GM21423 (cell line): ENCODE measurements at regions not wholly inside any gene's neighbourhood (a gene's known extent, or its start where the extent isn't known, plus 50 kb on each side); places are given as distances from the start of the nearest gene placed in this dataset.
"Not testable (repeated sequence)": the region's sequence is repeated elsewhere in the genome, so short reads cannot be mapped to it uniquely, and the experiment has no call there.

ENCODE experiments used
- ATAC-seq: cut with Tn5 transposase; IDR thresholded peaks from one replicate; pipeline ENCODE4 v1.9.1; 2021; ENCODE audit warnings: mild to moderate bottlenecking, moderate library complexity; ENCODE audit not compliant: unreplicated experiment

- no peak for ATAC-seq
Measured at GRCh38 chr1:224529844-224530243, 86.3 kb upstream of the CNIH3 start.

GRCh38 chr1:224533517-224533916, 82.6 kb upstream of the CNIH3 start:
- no peak for ATAC-seq

GRCh38 chr1:224534731-224535130, 81.4 kb upstream of the CNIH3 start:
- no peak for ATAC-seq

- ATAC-seq, result no peak
Measured at GRCh38 chr1:224535641-224536040, 80.5 kb upstream of the CNIH3 start.

- no peak for ATAC-seq
Measured at GRCh38 chr1:224539971-224540370, 76.1 kb upstream of the CNIH3 start.

- no peak for ATAC-seq
Measured at GRCh38 chr1:224540535-224540934, 75.6 kb upstream of the CNIH3 start.

GRCh38 chr1:224541072-224541790, 74.9 kb upstream of the CNIH3 start:
- ATAC-seq, result no peak

- ATAC-seq, result no peak
Measured at GRCh38 chr1:224541901-224542630, 74.1 kb upstream of the CNIH3 start.

- no peak for ATAC-seq
Measured at GRCh38 chr1:224542783-224543440, 73.2 kb upstream of the CNIH3 start.

GRCh38 chr1:224543453-224543852, 72.7 kb upstream of the CNIH3 start:
- no peak for ATAC-seq

- ATAC-seq, result no peak
Measured at GRCh38 chr1:224544346-224545110, 71.6 kb upstream of the CNIH3 start.

- ATAC-seq, result no peak
Measured at GRCh38 chr1:224545571-224545970, 70.5 kb upstream of the CNIH3 start.

GRCh38 chr1:224548676-224549075, 67.4 kb upstream of the CNIH3 start:
- no peak for ATAC-seq

GRCh38 chr1:224551189-224551588, 64.9 kb upstream of the CNIH3 start:
- ATAC-seq, result not testable (repeated sequence)

- no peak for ATAC-seq
Measured at GRCh38 chr1:224554056-224554455, 62.1 kb upstream of the CNIH3 start.

- no peak for ATAC-seq
Measured at GRCh38 chr1:224554620-224555259, 61.4 kb upstream of the CNIH3 start.

GRCh38 chr1:224558904-224559303, 57.2 kb upstream of the CNIH3 start:
- ATAC-seq, result no peak

- no peak for ATAC-seq
Measured at GRCh38 chr1:224559981-224560728, 56.0 kb upstream of the CNIH3 start.

- not testable (repeated sequence) for ATAC-seq
Measured at GRCh38 chr1:224562881-224563280, 53.2 kb upstream of the CNIH3 start.

GRCh38 chr1:224563666-224564065, 52.5 kb upstream of the CNIH3 start:
- ATAC-seq, result no peak
